Activated CD4-positive, alpha-beta T cell treated with anti-CD3 and anti-CD28 coated beads, Interleukin-2, Interleukin-4, amounts not matched to agents 100 ng/mL and 50 ng/mL, durations not matched to agents 16 hours and 8 hours (primary cell): ENCODE measurements at regions not wholly inside any gene's neighbourhood (a gene's known extent, or its start where the extent isn't known, plus 50 kb on each side); places are given as distances from the start of the nearest gene placed in this dataset.
"Not testable (repeated sequence)": the region's sequence is repeated elsewhere in the genome, so short reads cannot be mapped to it uniquely, and the experiment has no call there.

ENCODE experiments used
- DNase-seq: peaks from one replicate; pipeline ENCODE4 v3.0.0-alpha.2; 2020; ENCODE audit warnings: low spot score

DNA sequence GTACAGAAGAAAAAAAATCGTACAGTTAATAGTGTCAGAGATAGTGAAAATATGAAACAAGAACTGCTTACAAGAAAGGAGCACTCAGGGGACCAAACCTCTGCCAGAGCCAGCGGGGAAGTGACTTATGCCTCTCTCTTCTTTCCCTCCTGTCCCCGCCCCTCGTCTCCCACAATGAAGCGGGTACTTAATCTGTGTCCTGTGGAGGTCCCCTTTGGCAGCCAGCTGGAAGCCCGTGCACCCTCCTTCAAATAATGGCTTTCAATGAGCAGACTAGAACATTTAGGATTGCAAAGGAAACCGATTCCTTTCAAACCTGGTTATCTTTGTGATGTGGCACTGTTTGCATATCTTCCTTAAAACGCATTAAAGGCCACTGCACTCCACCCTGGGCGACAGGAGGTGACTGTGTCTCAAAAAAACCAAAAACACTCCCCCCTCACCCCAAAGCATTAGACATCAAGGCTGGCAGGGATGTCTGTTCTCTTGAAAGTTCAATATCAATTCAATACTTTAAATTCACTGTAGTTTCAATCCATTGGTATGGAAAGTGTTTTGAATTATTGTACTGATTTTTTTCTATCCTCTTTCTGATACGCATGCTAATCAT, 51.7 kb downstream of the PPIAL4C start:
- not testable (repeated sequence) for DNase-seq

DNA sequence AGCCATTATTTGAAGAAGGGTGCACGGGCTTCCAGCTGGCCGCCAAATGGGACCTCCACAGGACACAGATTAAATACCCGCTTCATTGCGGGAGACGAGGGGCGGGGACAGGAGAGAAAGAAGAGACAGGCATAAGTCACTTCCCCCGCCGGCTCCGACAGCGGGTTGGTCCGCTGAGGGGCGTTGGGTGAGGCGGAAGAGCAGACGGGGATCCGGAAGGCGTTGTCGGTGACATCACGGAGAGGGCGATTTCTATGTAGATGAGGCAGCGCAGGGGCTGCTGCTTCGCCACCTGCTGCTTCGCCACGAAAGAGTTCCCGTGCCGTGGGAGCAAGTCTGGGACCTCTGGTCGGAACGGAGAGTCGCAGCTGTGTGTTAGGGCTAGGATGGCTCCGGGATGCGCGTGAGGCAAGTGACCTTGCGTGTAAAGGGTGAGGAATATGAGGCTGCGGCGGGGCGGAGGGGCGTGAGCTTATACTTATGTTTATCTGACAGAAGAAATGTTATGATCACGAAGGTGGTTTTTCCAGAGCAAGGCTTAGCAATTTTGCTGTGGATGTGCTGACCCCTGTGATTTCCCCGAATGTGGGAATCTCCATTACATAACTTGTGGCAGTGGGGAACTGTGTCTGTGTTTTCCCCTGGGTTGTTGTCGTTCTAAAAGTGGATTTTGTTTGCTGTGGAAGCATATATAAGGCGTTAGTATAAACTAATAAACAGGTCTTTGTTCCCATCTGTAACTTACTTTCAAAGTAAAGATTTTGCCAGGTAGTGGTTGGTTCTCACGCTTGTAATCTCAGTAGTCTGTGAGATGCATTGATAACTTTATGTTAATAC, 52.9 kb downstream of the PPIAL4C start:
- peak; percentile 94 for DNase-seq

DNA sequence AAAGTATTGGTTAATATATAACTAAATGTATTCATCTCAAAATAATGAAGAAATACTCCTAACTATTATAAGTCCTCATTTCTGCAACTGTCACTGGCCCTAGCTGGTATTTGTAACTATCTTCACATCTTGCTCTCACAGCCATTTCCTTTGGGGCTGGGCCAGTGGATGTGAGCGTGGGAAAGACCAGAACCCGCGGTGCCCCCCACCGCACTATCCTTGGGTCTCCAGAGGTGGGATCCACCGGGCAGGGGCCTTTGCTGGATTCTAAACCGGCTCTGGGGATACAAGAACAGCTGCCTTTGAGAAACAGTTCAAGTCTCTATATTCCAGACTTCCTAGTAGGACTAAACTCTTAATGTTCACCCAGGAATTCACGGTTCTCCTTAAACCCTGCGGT, 54.8 kb downstream of the PPIAL4C start:
- DNase-seq: not testable (repeated sequence)

DNA sequence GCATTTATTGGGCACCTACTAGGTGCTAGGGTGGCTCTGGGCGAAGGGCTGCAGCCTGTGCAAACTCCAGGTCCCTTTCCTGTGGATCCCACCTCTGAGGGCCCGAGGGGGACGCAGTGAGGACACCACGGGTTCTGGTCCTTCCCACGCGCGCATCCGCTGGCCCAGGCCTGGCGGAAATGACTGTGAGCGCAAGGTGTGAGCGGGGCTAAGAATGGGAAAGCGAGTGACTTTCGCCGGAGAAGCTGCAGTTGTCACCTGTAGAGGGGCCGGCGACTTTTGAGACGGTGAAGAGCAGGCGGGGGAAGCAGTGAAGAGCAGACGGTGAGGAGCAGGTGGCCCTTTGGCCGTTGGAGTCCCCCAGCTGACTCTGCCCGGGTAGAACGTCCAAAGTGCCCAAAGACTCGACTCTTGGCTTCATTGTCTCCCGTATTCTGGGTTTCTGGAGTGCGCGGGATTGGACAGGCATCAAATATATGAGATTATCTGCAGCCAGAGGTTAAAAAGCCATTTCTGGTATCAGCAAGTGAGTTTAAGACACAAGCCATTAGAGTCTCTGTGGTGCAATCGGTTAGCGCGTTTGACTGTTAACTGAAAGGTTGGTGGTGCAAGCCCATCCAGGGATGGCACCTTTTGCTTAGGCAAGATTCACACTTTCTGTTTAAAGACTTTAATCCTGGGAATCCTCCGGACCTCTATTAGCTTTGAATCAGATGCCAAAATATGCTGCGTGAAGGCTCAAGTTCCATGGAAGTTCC, 55.4 kb downstream of the PPIAL4C start:
- not testable (repeated sequence) for DNase-seq

DNA sequence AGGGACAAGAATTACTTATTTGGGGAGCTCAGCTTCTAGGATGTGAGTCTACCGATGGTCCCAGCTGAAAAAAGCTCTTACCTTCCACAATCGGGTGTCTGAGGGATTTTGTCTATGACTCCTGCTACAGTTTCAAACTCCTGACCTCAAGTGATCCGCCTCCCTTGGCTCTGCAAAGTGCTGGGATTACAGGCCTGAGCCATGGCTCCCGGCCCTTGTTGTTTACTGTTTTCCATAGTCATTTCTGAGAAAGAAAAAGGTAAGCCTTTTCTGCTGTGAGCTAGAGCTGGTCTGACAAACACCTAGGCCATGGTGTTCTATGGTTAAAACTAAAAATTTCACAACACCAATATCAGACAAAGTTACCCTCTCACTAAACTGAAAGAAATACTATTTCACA, 57.5 kb downstream of the PPIAL4C start:
- not testable (repeated sequence) for DNase-seq

DNA sequence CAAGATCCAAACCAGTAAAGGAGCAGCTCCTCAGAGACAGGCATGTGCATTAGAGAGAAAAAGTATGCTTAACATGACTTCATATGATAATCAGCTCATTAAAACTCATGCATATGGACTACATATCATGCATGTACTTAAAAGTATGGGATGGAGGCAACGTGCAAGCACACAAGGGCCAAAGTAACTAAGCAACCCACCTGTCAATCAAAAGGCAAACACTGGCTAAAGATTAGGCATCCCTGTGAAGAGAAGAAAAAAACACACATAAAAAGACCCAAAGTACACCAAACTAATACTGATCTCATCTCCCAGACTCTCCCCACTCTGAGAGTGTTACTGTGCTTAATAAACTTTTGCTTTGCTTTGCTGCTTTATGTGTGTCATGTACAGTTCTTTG, 61.2 kb downstream of the PPIAL4C start:
- not testable (repeated sequence) for DNase-seq

DNA sequence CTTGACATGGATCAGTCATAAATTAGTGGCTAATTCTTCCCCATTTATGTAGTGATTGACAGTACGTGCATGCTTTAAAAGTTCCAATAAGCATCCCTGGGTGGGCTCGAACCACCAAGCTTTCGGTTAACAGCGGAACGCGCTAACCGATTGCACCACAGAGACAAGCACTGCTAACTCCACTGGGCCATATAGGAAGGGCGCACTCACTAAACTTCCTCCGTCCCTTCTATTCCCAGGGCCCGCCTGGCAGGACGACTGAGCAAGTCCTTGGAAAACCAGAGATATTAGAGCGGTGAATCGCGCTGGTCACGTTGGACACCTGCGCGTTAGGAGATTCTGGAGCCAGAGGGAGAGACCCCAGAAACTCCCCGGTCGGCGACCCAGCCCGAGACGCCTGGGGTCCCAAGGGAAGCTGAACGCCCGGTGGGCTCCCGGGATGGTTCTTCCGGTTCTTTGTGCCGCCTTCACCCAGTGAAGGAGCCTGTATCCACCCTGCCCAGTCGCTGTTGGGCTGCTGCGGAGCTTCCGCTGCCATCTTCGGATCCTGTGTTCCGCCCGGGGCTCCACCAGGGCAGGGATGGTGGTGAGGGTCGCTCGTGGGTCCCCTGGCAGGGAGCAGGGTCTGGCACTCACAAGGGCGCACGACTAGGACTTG, 62.8 kb downstream of the PPIAL4C start:
- not testable (repeated sequence) for DNase-seq

DNA sequence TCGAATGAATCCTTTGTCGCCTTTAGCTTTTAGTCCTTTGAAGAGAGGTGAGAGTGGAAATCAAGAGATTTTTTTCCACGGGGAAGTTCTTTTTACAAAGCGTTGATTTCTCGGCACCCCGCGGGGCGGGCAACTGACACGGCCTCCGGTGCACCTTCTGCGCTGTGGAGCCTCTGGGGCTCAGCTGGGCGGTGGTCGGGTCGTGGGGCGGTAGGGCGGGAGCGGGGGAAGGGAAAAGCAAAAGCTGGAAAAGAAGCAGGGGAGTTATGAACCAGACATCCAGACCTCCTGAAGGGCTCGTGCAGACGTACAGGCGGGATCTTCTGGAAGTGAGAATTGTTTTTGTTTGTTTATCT, 63.3 kb downstream of the PPIAL4C start:
- DNase-seq: not testable (repeated sequence)

DNA sequence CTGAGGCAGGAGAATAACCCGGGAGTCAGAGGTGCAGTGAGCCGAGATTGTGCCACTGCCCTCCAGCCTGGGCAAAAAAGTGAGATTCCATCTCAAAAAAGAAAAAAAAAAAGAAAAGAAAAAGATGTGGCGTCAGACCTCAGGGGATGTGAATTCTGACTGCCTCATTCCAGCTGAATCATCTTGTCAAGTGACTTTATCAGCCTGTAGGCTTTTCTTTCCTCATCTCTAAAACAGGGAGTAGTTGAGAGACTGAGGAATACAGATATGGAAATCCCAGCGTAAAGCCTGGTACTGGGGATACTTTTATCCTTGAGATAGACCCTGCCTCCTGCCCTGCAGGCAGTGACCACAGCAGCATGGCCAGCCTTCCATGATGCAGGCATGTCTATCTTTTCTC, 74.1 kb downstream of the PPIAL4C start:
- DNase-seq: not testable (repeated sequence)

DNA sequence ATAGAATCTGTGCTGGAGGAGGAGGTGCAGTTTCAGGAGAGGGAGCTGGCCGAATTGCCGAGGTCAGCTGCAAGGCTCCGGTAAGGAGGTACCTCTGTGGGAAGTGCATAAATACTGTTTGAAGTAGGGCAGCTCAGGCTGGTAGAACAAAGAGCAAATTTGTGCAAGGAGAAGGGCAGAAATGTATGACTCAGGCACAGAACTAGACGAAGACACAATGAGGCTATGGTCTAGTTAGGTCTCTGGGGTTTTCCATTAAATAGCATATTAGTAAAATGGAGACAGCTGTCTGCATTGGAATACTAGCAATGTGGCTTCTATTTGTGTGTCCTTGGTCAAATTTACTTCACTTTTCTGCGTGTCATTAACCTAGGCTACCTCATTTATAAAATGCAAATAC, 74.5 kb downstream of the PPIAL4C start:
- not testable (repeated sequence) for DNase-seq

DNA sequence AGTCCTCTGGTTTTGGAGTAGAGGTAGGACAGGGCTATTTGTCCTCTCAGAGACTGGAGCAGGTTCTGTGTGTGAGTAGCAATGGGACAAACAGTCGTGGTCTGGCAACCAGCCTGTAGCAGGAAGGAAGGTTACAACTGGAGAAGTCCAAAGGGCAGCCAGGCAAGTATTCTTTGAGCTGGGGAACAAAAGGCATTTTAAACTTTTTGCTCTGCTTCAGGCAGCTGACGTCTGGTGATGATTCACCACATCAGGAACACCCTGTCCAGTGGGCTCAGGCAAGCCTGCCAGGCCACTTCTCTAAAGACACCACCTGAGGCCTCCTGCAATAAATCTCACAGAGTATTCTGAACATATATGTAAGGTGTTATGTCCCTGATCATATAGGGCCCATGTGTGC, 81.0 kb downstream of the PPIAL4C start:
- DNase-seq: not testable (repeated sequence)

DNA sequence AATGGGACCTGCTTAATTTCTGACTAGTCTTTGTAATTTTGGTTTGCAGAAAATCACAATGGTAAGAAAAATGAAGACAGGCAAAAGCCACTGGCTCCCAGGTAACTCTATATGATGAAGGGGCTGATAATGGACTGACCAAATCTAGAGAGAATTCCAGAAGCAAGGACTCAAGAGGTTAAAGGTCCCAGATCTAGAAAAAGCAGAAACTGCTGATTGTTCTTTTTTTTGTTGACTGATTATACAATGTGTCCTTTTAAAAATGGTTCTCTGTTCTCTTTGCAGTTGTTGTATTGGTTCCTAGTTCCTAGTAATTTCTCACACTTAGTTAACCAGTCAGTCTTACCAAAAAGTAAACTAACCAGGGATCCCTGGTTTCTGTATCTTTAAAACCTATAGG, 81.4 kb downstream of the PPIAL4C start:
- not testable (repeated sequence) for DNase-seq

DNA sequence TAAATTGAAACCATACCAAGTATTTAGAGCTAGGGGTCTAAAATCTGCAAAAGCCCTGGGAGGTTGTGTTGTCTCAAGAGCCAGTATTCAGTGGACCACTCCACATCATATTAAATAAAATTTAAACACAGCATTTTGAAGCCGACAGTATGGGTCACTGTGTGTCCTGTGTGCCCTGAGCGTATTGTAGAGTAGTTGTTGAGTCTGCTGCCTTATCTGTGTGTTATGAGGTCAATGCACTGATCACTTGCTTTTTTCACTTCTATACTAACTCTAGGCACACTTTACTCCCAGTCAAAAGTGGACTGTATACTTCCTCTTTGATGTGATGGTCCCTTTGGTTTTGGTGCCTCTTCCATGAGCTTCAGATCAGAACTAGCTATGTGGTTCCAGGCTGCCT, 81.9 kb downstream of the PPIAL4C start:
- DNase-seq: not testable (repeated sequence)

DNA sequence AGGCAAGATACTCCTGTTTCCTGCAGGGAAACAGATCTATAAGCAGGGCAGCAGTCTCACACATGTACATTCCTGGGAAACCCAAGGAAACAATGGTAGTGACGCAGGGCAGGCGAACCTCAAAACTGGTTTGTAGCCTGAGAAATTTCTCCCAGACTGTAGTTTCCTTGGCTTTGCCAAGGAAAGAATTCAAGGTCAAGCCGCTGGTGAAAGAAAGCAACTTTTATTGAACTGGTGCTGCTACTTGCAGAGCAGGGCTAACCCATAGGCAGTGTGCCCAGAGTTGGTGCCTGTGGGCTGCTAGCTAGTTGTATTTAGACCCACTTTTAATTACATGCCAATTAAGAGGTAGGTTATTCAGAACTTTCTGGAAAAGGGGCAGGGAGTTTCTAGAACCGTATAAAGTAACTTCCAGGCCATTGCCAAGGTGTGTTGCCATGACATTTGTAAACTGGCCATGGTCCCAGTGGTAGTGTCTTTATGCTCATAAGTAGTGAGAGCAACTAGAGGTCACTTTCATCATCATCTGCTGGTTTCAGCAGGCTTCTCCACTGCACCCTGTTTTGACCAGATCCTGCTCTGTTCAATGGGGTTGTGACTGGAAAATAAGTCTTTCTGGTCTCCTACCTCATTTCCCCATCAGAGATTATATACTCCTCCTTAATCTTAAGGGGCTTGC, 89.7 kb downstream of the PPIAL4C start:
- not testable (repeated sequence) for DNase-seq

DNA sequence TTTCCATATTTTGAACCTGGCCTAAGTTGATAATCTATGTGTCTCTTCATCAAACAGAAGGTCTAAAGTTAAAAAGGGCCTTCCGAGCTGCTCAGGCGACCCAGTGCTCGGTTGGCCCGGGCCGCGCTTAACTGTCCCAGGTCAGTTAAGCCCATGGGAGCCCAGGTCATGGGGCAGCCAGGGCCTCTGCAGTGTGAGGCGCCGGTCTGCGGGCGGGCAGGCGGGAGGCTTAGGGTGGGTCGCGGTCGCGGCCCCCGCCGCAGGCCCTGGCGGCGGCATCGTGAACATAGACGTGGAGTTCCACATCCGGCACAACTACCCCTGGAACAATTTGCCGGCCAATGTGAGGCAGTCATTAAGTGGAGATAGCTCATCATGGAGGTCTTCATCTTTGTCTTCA, 91.3 kb downstream of the PPIAL4C start:
- not testable (repeated sequence) for DNase-seq

DNA sequence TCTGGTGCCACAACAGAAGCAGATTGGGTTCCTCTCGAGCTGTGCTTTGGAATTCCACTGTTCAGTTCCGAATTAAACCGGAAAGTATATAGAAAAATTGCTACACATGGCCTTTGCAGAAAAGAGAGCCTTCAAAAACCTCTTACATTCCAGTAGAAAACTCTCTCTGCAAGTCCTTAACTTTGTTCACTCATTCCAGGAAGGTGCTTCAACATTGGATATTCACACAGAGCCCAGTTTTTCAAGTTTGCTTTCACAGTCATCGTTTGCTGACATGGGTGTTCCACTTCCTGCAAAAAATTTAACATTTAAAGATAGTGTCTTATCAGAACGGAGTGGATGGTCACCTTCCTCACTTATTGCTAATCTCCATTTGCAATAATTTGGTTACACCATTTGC, 93.7 kb downstream of the PPIAL4C start:
- not testable (repeated sequence) for DNase-seq

DNA sequence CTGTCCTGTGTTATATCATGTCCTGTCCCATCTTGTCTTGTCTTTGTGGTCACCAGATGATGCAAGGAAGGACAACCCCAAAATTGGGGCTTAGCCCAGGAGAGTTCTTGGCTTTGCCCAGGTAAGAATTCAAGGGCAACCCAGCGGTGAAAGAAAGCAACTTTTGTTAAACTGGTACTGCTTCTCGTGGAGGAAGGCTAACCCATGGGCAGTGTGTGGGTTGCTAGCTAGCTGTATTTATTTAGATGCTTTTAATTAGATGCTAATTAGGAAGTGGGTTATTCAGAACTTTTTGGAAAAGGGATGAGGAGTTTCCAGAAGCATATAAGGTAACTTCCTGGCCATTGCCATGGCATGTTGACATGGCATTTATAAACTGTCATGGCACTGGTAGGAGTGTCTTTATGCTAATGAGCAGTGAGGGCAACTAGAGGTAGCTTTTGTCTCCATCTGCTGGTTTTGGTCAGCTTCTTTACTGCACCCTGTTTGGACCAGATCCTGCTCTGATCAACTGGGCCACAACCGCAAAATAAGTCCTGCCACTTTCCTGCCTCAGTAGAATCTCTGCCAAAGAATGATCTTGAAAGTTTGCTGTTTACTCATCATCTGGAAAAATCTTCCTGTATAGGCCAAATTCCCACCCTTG, 95.8 kb upstream of the FCGR1A start:
- not testable (repeated sequence) for DNase-seq

DNA sequence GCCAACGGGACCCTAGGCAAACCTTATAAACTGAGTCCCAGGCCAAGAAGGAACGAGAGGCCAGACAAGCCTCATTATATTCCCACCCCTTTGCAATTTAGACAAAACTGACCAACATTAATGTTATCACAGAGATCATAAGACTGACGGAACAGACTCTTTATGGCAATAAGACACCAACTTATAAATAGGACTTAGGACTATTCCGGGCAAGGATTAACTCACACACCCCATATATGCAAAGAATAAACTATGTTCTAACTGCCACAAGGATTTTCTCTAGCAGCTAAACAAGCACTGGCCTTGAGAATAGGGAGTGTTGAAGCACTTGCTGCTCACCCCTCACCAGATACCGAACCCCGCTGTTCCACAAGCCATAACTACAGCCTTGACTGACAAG, 91.1 kb upstream of the FCGR1A start:
- DNase-seq: not testable (repeated sequence)

DNA sequence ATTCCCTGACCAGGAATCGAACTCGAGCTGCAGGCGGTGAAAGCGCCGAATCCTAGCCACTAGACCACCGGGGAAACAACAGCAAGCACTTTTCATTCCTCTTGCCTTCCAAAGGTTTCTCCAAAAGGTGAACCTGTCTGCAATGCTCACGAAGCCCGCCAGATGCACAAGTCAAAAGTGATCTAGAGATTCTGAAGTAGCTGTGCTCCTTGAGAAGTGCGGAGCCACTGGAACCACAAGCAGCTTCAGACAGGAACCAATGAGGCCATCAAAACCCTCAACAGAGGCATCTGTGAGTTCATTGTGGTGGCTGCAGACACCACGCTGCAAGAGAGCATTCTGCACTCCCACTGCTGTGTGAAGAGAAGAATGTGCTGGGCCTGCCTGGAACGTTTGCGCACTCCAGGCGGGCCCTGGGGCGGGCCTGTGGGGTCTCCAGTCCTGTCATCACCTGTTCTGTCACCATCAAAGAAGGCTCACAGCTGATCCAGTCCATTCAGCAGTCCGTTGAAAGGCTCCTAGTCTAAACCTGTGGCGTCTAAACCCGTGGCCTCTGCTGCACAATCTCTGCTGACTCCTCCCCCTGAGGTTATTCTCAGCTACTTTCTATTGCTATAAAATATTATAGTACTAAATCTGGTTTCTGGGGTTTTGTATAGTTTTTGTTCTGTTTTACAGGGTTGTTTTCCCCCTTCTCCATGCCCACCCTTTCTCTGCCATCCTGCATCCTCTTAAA, 89.5 kb upstream of the FCGR1A start:
- DNase-seq: not testable (repeated sequence)

DNA sequence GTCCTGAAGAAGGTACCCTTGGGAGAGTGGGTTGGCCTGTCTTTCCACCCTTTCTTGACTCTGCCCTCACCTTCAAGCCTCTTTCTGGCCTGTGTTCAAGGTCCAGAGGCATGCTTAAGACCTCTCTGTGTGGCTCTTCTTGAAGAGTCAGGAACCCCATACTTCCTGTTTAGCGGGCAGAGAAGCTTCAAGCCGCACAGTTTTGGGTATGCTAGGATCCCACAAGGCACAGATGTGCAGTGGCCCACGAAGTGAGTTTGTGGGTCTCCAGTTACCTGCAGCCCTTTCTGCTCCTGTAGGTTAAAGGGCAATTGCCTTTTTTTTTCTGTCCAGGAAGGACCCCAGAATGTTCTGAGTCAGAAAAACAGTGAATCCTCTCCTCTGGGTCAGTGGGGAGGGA, 87.4 kb upstream of the FCGR1A start:
- DNase-seq: not testable (repeated sequence)
